ENCODE measurements at regions not wholly inside any gene's neighbourhood (a gene's known extent, or its start where the extent isn't known, plus 50 kb on each side); places are given as distances from the start of the nearest gene placed in this dataset.

DNA sequence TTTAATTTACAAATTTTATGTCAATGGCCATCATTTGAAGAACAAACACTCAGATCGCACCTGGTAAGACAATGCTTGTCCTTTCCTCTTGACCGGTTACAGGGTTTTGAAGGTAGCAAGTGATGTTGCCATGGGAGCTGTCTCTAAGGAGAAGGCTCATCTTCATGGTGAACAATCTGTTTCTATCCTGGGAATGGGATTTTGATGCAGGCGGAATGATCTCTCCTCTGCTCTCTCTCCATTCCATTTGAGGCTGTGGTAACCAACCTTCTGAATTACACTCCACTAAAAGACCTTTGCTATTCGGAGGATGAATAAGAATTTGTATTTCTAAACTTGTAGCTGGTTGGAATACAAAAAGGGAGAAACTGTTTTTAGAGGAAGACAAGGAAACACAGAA lies 57.9 kb upstream of the SLC5A9 start:
- DNase-seq: no peak

DNA sequence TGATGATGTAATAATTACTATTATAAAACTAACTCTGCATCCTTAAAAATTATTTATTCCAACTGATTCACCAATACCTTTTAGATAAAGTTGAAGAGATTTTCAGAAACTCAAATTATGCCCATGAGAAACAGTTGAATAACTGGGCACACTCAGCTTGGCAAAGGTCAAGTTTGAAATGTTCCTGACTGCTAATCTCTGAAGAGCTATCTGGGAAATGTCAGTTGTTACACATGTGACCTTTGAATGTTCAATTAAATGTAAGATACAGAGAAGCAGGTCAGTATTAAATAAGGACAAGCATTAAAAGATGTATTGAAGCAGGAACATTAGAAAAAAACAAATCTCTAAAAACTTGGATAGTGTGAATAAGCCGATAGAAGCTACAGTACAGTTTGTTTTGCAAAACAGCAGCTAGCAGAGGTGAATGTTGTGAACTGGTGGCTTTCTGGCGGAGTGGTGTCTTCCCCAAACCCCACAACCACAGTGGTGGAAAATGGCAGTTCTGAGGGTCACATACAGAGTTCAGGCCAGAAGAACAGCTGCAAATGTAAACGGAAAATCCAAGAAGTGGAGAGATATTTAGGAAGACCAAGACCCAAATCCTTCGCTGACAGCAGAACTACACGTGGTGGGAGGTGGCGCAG lies 61.9 kb upstream of the SLC5A9 start:
- DNase-seq: no peak

DNA sequence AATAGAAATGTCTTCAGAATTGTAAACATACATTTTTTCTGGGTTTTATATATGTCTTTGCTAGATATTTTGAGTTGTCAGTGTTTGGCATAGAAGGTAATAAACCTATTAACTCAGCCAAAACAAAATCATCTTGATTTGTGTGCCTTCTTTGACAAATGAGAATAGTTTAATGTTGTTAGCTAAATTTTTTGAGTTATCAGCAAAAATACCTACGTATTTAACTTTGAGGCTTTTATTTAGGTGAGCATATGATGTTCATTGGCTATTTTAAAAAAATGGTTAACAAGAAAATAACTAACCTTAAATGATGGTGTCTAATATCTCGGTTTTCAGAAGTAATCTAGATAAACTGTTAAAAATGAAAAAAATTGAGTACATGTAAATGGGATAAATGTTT lies 83.2 kb upstream of the SLC5A9 start:
- DNase-seq: no peak

DNA sequence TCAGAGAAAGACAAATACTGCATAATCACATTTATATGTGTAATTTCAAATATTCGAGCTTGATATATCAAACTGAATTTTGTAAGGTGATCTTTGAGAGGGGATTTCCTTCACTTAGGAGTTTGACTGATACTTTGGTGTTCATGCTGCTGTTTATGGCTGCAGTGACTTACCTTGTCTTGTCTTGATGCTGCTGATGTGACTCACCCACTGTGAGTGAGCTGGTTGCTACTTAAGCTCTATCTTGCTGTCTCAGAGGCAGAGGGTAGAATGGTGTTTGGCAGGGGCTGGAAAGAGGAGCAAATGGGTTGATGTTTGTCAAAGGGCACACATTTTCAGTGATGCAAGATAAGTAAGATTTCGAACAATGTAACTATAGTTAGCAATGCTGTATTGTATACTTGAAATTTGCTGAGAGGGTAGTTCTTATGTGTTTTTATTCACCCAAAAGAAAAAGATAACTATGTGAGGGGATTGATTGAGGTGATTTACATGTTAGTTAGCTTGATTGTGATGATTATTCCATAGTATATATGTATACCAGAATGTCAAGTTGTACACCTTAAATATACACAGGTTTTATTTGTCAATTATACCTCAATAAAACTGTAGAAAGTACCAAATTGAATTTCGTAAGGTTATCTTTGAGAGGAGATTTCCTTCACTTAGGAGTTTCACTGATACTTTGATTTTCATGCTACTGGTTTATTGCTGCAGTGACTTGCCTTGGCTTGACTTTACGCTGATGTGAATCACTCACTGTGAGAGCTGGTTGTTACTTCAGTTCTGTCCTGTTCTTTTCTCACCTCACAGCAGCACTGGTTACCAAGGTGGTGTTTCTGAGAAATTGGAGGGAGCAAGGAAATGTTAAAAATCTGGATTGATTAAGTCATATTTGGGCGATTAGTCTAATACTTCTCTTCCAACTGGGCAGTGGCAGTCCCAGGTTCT lies 94.5 kb upstream of the SLC5A9 start:
- DNase-seq: no peak

DNA sequence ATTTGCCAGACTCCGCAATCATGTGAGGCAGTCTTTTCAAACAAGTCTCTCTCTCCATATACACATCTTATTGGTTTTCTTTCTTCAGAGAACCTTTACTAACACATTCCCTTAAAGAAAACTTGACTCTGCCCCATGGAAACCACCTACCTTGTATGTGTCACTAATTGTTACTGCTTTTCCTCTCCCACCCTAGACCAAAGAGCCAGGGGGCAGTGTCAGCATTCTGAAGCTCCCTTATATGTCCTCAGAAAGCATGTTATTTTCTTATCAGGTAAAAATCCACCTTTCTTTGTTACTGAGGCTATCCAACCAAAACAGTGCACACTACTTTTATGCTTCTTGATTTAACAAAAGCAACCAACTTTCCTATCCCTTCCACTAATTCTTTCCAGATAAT lies 98.9 kb upstream of the SLC5A9 start:
- no peak for DNase-seq

DNA sequence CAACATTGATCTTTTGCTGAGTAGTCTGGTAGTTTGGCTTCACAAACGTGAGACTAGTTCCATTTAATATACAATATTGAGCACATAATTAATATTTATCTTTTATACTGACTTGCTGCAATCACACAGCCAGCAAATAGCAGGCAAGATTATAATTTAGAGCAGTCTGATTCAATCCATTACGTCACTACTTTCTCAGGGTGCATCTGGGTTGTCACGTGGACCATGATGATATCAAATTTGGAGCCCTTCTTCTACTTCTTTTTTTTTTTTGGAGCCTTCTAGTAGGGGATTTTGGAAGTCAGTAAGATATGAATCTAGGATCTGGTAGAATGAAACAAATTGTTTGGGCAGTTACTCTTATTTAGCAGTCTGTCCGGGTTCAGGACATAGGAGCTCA lies 100.6 kb upstream of the SLC5A9 start:
- DNase-seq: no peak

DNA sequence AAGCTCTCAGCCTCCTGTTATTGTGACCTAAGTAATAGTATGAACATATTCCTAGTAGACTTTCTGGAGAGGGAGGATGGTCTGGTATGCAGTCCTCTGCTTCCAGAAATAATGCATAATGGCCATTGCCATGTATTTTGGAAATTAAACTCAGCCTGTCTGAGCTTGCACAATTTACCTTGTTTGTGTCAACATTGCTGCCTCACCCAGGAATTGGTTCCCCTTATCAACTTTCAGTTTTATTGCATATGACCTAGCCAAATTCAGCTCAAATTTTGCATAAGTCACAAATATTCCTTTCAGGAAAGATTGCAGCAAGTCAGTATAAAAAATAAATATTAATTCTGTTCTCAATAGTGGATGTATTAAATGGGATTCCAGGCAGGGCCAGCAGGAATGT lies 101.9 kb upstream of the SLC5A9 start:
- no peak for DNase-seq

DNA sequence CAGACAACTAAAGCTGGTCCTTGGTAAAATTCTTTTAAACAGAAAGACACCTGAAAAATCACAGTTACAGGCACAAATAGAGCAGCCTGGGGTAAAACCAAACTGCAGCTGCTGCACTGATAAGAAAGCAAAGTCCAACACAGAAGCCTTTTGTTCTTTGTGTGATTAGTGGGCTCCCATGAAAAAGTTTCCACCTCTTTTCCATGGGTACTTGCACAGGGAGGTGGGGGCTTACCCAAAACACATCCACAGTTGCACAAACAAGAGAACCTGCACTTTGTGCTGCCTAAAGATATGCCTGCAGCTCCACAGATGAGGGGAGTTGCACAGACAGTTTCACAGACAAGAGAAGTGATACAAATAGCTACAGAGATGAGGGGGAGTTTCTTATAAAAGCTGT lies 106.7 kb upstream of the SLC5A9 start:
- no peak for DNase-seq

DNA sequence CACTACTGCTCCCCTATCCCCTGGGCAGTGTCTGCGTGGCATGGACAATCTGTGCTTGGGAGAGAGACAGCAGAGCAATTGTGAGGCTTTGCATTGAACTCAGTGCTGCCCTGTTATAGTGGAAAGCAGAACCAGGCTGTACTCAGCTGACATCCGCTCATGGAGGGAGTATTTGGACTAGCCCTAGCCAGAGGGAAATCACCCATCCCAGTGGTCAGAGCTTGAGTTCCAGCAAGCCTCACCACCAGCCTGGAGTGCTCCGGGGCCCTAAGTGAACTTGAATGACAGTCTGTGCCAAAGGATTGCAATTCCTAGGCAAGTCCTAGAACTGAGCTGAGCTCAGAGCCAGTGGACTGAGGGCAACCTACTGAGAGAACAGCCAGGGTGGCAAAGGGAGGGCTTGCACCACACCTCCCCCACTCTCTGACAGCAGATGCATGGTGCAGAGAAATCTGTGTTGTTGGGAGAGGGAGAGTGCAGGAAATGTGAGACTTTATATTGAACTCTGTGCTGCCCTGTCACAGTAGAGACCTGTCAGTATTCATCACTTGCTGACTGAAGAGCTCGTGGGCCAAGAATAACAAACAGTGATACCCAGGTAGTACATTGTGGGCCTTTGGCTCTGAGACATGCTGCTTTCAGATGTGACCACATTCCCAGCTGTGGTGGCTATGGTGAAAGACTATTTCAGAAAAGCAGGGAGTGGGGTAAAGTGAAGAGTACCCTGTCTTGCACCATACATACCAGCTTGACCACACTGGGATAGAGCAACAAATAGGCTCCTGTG lies 107.7 kb upstream of the SLC5A9 start:
- DNase-seq: no peak

DNA sequence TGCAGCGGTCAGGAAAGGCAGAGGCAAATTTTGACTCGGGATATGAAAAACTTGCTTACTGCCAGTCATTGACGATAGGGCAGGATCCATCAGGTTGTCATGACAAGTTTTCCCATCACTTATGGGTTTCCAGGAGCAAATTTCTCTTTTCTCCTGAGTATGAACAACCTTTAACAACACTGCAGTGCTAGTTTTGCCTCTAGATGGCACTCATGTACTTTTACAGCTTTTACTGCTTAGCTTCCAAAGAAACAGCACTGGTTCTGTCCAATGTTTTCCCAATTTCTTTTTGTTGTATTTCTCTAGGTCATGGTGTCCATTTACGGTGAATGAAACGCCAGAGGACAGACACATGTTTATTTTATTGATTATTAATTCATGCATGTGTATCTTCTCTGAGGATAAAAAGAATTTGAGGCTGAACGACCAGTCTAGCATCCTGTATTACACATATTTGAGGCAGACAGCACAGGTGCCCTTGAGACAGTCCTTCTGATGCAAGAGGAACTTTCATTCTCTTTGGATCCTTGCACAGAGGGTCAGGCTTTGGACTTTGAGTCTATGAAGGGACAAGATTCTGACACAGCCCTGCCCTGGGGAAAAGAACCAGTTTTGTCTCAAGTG lies 112.3 kb upstream of the TRABD2B start:
- DNase-seq: no peak

DNA sequence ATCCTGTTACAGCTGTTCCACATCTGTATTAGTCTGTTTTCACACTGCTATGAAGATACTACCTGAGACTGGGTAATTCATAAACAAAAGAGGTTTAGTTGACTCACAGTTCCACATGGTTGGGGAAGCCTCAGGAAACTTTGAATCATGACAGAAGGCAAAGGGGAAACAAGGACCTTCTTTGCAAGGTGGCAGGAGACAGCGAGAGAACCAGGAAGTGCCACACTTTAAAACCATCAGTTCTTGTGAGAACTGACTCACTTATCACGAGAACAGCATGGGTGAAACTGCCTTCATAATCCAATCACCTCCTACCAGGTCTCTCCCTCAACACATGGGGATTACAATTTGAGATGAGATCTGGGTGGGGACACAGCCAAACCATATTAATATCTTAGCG lies 110.3 kb upstream of the TRABD2B start:
- DNase-seq: no peak

DNA sequence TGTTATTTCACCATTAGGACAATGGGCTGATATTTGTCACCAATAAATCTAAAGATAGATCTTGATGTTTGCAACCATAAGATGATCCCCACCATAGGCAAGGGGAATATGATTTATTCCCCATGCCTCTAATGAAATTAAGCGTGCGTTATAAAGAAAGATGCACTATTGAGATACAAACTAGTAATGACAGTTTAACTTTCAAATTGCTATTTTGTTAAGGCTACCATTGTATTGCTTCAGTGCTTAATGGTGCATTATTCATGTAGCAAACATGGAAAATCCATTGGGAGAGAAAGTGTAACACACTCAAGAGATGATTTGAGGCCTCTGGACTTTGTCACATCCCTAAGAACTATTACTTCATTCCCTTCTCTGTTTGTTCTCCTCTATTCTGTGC lies 108.9 kb upstream of the TRABD2B start:
- DNase-seq: no peak

DNA sequence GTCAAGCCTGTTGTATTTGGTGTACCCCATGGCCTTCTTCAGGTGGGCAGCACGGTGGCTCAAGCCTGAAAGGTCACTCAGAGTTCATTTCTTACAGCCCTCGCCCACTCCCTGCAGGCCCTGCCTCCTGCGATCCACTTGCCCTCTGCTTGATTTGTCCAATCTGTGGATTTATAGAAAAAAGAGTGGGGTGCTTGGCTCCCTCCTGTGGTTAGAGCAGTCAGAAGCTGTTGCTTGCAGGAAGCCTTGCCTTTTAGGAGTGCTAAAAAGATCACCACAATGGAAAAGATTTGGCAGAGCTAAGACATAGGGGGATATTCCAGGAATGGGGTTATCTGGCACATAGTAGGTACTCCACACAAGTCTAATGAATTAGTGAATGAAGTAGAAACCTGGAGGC lies 108.0 kb upstream of the TRABD2B start:
- no peak for DNase-seq

DNA sequence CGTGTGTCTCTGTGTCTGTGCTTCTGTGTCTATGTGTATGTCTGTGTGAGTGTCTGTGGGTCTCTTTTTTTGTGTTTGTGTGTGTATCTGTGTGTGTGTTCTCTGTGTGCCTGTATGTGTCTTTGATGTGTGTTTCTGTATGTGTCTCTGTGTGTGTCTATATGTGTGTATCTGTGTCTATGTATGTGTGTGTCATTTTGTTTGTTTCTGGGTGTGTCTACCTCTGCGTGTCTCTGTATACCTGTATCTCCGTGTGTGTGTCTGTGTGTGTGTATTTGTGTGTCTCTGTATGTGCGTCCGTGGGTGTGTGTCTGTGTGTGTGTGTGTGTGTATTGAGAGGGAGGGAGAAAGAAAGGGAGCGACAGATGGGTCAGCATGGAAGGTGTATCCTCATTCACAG lies 106.3 kb upstream of the TRABD2B start:
- no peak for DNase-seq

DNA sequence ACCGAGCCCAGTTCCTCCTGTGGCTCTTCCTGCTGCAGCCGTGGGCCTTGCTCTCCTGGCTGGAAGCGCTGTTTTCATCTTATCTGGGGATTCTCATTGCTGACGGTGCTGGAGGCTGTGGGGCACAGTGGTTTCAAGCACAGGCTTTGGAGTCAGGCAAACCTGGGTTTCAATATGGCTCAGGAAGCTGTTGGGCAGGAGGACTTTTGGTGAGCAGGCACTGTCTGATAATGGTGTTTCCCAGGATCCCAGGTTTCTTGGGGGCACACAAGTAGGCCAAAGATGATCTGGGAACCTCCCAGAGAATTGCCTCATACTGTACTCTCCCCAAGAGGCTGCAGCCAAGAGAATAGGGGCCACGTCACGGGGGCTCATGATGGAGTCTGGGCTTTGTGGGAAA lies 105.6 kb upstream of the TRABD2B start:
- no peak for DNase-seq

DNA sequence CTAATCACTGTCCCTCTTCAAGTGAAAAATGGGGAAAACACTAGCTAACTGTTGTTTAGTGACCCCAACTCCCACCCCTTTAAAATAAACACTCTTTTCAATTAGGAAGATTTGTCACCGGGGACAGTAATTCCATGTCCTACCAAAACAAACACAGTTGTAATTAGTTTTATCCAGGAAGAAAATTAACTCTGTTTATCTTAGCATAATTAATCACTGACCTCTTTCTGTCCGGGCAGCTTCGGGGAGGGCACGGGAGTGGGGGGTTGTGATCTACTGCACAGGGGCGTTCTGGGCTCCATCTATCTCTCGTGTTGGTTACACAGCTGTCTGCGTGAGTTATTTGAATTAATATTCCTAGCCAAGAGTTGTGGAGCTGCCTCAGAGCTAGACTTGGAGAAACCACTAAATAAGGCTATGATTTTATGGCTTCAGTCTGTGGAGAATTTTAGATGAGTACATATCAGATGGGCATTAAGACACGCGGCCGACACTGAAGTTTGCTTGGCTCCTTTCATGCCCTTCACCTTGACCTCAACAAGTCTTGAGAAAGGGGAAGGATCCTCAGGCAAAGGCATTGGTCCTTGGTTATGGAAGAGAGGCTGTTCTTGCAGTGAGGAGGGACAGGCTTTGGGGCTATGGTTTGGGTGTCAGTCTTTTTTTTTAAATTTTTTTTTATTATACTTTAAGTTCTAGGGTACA lies 102.0 kb upstream of the TRABD2B start:
- DNase-seq: peak; percentile 82

DNA sequence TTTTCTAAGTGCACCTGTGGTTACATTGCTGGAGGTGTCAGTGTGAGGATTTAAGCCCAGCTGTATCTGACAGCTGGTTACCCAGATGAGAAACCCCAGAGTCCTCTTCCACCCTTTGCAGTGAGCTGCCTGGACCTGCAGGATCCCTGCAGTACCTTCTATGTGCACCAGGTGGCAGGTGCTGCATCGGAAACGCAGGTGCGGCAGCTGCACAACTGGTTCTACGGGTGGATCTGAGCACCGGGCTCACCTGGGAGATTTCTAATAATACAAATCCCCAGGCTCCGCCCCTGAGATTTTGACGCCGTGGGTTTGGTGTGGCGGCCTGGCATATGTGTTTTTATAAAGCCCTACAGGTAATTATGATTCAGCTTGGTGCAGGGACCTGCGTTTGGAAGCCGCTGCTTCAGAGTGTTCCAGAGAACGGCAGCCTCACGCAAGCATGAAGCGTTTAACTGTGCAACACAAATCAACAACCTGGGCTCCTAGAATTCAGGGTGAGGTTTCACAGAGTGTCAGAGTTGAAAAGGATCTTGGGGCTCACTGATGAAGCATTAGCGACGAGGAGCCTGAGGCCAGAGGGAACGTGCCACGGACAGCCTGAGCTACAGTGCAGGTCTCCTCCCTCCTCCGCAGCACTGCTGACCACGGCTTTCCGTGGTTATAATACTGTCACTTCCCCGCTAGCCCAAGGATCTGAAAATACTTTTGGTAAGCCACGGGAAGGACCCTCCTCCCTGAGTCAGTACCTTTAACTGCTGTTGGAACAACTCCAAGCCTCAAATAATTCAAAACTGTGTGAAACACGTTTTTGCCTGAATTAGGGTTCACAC lies 96.7 kb upstream of the TRABD2B start:
- DNase-seq: peak; percentile 82

DNA sequence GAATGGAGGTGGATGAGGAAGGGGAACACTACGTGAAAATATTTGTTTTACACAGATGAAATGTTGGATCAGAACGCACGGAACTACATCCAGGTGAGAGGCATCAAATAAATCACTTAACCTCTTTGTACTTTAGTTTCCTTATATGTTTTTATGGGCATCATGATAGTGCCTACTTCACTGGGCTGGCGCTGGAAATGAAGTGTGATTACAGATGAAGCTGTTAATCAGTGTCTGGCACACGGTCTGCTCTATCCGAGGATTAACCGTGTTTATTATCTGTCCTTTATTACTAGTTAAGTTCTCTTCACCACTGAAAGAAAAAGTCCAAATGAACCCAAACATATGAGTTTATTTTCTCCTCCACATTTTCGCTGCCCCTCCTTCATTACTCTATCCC lies 96.0 kb upstream of the TRABD2B start:
- no peak for DNase-seq

DNA sequence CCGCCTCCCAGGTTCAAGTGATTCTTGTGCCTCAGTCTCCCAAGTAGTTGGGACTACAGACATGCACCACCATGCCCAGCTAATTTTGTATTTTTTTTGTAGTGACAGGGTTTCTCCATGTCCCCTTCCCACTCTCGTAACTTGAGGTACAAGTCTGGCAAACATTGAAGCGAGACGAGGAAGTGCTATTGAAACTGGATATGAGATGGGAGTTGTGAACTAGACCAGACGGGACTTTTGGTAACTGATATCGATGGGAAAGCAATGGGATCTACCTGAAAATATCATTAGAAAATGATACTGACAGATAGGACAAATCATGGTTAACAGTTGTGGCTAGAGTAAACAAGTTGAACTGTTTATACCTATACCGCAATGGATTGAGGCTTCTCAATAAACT lies 95.2 kb upstream of the TRABD2B start:
- DNase-seq: peak; percentile 66

DNA sequence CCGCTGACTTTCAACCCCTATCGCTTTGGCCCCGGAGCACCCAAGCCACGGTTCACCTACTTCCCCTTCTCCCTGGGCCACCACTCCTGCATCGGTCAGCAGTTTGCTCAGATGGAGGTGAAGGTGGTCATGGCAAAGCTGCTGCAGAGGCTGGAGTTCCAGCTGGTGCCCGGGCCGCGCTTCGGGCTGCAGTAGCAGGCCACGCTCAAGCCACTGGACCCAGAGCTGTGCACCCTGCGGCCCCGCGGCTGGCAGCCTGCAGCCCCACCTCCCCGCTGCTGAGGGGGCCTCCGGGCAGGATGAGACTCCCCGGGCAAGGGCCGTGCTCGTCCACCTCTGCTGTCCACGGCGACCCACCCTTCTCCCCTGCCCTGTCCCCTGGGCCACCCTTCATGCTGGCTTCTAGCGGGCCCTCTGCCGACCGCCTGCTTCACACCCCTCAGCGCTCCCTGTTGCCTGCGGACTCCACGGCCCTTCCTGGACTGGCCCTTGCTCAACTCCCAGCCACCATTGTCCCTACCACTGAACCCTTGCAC lies 92.2 kb upstream of the TRABD2B start:
- DNase-seq: no peak

DNA sequence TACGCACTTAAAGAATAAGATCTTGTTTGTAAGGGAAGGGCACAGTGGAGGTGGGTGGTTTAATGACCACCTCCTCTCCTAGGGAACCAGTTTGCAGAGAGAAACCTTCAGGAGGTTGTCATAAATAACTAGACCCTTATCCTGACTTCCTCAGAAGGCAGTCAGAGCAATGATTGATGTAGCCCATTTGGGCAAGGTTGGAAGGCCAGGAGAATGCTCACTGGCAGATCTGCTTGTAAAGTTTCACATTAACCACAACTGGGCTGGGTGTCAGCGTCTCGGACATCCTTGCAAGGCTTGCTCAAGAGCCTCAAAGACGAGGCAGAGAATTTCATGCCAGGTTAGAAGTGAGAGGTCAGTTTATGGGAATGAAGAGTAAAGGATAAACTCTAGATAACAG lies 87.6 kb upstream of the TRABD2B start:
- no peak for DNase-seq

Data from left kidney (tissue), 1 donor.